PFSK-1 (cell line): ENCODE measurements at regions not wholly inside any gene's neighbourhood (a gene's known extent, or its start where the extent isn't known, plus 50 kb on each side); places are given as distances from the start of the nearest gene placed in this dataset.

Experiments
- POLR2AphosphoS5 ChIP-seq: IDR thresholded peaks from 2 replicates; pipeline ENCODE4 v1.6.1; 2012; ENCODE audit warnings: low read depth, mild to moderate bottlenecking, control low read depth, low read length, moderate library complexity
- REST ChIP-seq, 2 experiments: IDR thresholded peaks; 2 replicates each; pipeline versions ENCODE4 v1.6.1 to v1.8.0; 2011 to 2012; ENCODE audit warnings: low read depth in 2 of 2, low read length in 2 of 2, control low read depth in 1 of 2, inconsistent platforms in 1 of 2, mild to moderate bottlenecking in 1 of 2, moderate library complexity in 1 of 2; ENCODE audit not compliant: insufficient read depth in 1 of 2
- SIN3A ChIP-seq: IDR thresholded peaks from 2 replicates; pipeline ENCODE4 v1.6.1; 2012; ENCODE audit warnings: mild to moderate bottlenecking, low read length, moderate library complexity, borderline replicate concordance; ENCODE audit not compliant: insufficient read depth
- TAF1 ChIP-seq: IDR thresholded peaks from 2 replicates; pipeline ENCODE4 v1.6.1; 2012; ENCODE audit warnings: low read length, control low read depth, borderline replicate concordance; ENCODE audit not compliant: insufficient read depth

DNA sequence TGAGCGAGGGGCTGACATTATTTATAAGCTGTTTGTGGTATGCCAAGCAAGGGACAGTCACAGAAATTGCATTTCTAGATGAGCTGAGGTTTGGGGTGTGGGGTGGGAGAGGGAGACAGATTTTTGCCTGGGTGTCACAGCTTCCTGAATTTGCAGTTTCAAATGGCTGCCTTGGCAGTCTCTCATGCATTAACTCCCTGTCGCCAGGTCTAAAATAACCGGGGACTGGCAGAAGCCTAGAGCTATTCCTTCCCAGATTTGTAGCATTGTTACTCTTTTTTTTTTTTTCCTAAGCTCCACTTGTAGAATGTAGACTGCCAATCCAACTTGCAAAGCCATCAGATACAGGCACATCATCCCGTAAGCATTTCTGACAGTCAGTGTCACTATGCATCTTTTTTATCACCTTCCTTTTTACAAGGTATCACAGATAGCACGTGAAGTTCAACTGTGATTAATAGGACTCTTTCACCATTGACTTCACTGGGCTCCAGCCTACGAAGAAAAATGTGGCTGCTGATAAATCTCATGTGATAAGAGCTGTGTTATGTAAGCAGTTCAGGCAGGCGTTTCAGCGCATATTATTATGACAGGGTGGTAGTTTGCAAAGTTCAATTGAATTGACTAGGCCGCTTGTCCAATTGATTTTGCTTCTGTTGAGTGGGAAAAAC lies 130.7 kb upstream of the CELF2 start:
- TF ChIP-seq SIN3A (no peak), REST (IDR thresholded peaks at IDR 0.05; ENCODE audit: insufficient read depth in 1 of 2, low read depth in 2 of 2, low read length in 2 of 2) (no peak), POLR2AphosphoS5 (no peak), TAF1 (no peak)
